22Rv1 (cell line): ENCODE measurements at regions not wholly inside any gene's neighbourhood (a gene's known extent, or its start where the extent isn't known, plus 50 kb on each side); places are given as distances from the start of the nearest gene placed in this dataset.

Source experiments
- CTCF ChIP-seq: fragments of 450-650 bp; IDR thresholded peaks from 2 replicates; pipeline ENCODE4 v1.5.1; 2017; ENCODE audit warnings: mild to moderate bottlenecking
- ZFX ChIP-seq: fragments of 450-650 bp; IDR thresholded peaks from 2 replicates; pipeline ENCODE4 v1.6.1; 2017; ENCODE audit warnings: antibody characterized with exemption, borderline replicate concordance

DNA sequence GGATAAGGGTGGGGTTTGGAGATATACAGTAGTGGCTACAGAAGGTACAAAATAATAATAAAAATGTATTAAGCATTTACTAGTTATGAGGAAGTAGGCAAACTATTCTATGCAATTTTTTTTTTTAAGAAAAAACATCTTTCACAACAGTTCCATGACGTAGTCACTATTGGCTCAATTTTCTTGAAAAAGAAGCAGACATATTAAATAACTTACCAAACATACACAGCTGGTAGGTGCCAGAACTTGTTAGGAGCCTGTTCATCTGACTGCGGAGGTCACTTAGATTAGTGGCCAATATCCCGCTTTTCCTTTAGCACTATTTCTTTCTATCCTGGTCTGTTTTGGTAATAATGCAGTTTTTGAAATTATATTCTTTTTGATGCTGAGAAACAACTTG lies 593.5 kb downstream of the KCTD12 start:
- TF ChIP-seq ZFX: no peak
- TF ChIP-seq CTCF: no peak
